HFF-Myc (cell line): ENCODE measurements at regions not wholly inside any gene's neighbourhood (a gene's known extent, or its start where the extent isn't known, plus 50 kb on each side); places are given as distances from the start of the nearest gene placed in this dataset.

Experiments
- DNase-seq: peaks from one replicate; pipeline ENCODE4 v3.0.0-alpha.2; 2011; ENCODE audit warnings: low read depth; ENCODE audit errors: extremely low read depth
- H3K4me3 ChIP-seq: replicated peaks from 2 replicates; pipeline ENCODE4 v1.5.1; 2011; ENCODE audit warnings: low read depth, mild to moderate bottlenecking, control low read depth, low read length
- TF ChIP-seq, protein P1 (sequence below): IDR thresholded peaks from 2 replicates; pipeline ENCODE4 v1.5.1; 2012; ENCODE audit warnings: mild to moderate bottlenecking, low read depth, low read length, control low read depth; ENCODE audit errors: missing control alignments

DNA sequence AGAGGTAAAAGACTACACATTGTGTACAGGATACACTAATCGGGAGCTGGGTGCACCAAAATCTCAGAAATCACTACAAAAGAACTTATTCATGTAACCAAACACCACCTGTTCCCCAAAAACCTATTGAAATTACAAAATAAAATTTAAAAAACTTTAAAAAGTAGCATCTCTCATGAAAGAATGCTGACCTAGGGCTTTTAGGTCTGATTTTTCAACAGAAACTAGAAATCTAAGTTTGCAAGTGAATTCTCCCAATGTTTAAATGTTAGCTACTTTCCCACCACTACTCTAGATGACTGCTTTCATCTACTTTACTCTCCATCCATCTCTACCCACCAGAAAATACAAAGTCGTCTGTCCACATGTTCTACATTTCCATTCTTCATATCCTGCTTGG, 1447.7 kb downstream of the RPA4 start:
- H3K4me3 ChIP-seq, result no peak overlapping the region
- no peak for DNase-seq
- TF ChIP-seq, protein P1, sequence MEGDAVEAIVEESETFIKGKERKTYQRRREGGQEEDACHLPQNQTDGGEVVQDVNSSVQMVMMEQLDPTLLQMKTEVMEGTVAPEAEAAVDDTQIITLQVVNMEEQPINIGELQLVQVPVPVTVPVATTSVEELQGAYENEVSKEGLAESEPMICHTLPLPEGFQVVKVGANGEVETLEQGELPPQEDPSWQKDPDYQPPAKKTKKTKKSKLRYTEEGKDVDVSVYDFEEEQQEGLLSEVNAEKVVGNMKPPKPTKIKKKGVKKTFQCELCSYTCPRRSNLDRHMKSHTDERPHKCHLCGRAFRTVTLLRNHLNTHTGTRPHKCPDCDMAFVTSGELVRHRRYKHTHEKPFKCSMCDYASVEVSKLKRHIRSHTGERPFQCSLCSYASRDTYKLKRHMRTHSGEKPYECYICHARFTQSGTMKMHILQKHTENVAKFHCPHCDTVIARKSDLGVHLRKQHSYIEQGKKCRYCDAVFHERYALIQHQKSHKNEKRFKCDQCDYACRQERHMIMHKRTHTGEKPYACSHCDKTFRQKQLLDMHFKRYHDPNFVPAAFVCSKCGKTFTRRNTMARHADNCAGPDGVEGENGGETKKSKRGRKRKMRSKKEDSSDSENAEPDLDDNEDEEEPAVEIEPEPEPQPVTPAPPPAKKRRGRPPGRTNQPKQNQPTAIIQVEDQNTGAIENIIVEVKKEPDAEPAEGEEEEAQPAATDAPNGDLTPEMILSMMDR, result no peak

DNA sequence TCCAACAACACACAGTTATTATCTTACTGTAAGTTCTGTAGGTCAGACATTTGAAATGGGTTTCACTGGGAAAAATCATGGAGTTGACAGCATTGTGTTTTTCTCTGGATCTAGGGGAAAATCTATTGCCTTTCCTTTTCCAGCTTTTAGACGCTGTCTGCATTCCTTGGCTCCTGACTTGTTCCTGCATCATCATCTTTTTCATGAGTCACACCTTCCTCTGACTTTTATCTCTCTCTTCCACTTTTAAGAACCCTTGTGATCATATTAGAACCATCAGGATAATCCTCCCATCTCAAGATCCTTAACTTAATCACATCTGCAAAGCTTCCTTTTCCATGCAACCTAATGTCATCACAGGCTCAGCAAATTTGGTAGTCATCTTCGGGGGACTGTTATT, 1454.8 kb downstream of the RPA4 start:
- DNase-seq, result no peak
- TF ChIP-seq, protein P1, result no peak

DNA sequence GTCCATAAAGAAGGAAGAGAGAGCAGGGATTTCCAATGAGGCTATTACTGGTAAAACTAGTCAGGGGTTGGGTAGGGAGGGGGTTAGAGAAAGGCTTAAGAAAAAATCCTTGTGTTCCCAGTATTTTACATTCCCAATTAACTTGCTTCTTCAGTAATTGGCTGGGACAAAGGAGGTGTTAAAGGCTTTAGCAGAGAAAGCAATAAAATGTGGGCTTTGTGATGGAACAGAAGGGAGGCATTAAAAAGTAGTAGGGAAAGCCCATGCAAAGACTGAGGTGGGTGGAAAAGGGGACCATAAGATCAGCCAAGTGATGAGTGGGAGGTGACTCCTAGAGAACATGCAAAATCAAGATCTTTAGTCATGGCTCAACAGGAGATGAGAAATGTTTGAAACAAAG, 1467.2 kb downstream of the RPA4 start:
- no peak overlapping the region for H3K4me3 ChIP-seq
- TF ChIP-seq, protein P1, result no peak
- no peak for DNase-seq

More for the DNA sequence above, 1454.8 kb downstream of the RPA4 start:
- H3K4me3 ChIP-seq, result no peak overlapping the region

DNA sequence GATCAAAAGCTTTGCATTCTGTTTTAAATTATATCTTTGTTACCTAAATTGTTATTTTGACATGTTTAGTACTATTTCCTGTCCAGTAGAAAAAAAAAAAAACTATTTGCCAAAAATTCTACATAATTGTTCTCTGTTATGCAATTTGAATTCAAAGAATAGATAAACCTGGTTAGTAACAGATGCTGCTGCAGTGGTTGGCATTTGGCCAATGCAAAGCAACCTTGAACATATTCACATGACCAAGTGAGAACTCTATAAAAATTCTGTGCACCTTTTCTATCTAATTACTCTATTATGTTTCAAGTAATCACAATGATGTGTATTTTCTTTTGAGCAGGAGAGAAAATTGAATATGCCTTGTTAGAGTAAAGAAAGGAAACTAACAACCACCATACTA, 1473.4 kb downstream of the RPA4 start:
- H3K4me3 ChIP-seq, result no peak overlapping the region
- TF ChIP-seq, protein P1, result no peak
- DNase-seq, result no peak

DNA sequence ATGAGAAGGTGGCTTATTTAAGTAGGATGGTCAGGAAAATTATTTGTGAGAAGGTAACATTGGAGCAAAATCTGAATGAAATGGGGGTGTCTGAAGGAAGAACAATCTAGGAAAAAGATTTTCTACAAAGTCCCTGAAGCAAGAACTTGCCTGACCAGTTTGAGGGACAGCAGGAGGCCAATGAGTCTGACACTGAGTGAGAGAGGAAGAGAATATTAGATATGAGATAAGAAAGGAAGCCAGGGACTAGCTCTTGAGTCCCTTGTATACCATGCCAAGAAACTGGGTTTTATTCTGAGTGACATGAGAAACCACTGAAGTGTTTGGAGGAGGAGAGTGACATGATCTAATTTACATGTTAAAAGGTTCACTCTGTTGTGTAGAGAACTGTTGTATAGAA, 1478.9 kb downstream of the RPA4 start:
- no peak overlapping the region for H3K4me3 ChIP-seq
- DNase-seq, result no peak
- TF ChIP-seq, protein P1, result no peak

DNA sequence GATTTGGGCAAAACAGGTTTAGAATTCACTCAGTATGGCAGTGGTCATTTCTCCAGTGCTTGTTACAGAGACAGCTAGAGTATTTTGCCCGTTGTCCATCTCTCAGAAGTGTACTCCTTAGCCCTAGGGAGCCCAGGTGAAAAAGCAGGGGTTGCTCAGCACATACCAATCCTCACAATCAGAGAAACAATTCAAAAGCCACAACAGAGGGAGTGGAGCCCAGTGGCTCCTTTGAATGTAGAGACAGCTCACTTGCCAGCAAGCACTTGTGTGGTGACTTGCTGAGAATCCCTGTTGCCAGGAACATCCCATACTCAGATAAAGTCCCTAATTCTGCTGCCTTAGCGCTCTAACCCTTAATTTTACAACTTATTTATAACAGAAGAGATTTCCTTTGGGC, 1488.3 kb downstream of the RPA4 start:
- DNase-seq, result no peak
- no peak overlapping the region for H3K4me3 ChIP-seq
- TF ChIP-seq, protein P1, result no peak

DNA sequence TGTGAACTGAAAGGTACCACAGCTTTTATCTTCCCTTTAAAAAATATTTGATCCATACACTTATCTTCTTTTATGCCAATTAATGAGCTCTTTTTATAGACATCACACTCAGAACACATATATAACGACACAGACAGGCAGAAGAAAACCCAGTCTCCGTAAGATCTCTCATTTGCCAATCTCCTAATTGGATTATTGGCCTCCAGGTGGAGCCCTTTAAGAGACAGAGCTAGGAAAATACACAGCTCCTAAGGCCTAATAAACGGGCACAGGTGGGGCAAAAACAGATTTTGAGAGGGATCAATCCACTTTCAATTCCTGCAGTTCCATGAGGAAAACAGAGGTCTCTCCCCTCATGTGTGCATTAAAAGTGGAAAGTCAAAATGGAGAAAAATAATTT, 1495.4 kb downstream of the RPA4 start:
- H3K4me3 ChIP-seq, result no peak overlapping the region
- TF ChIP-seq, protein P1, result no peak
- no peak for DNase-seq
